A549 (cell line): ENCODE measurements at regions not wholly inside any gene's neighbourhood (a gene's known extent, or its start where the extent isn't known, plus 50 kb on each side); places are given as distances from the start of the nearest gene placed in this dataset.

Experiments used
- ATAC-seq, 2 experiments: fragments of 200-7000 bp in 1 of 2; fragments of >200 bp in 1 of 2; cut with Nextera tagmentation in 1 of 2; cut with Tn5 transposase in 1 of 2; 3 replicates each; pipeline versions ENCODE4 v1.8.0 to v1.9.1; 2018 to 2020; ENCODE audit warnings: mild to moderate bottlenecking in 1 of 2, moderate library complexity in 1 of 2
- CTCF ChIA-PET: fragments of 300-600 bp; sonication (Branson Sonifier 250); formaldehyde crosslinking; extraction: SDS; loops from one replicate; lab custom pipeline; 2021; ENCODE audit warnings: antibody characterized with exemption, inconsistent platforms; lab: Yijun Ruan, JAX
- POLR2A ChIA-PET: fragments of 350-600 bp; formaldehyde crosslinking; extraction: SDS; loops from one replicate; lab custom pipeline; 2021; ENCODE audit warnings: antibody characterized with exemption, inconsistent platforms; lab: Yijun Ruan, JAX
- DNase-seq, 2 experiments: peaks; one replicate each; pipeline versions ENCODE4 v3.0.0 to v3.0.0-alpha.2; 2011 to 2016; ENCODE audit warnings: low read depth in 1 of 2, low spot score in 1 of 2
- FAIRE-seq: peaks from 2 replicates; lab custom pipeline; 2011; peaks lifted over from hg19 to GRCh38; lab: Jason Lieb, UNC
- H3K27ac ChIP-seq, 2 experiments: fragments of >200 bp; sonication (Bioruptor Twin); formaldehyde crosslinking; 3 replicates each; pipeline ENCODE4 v1.5.1; 2016 to 2017
- H3K4me1 ChIP-seq: fragments of >200 bp; sonication (Bioruptor Twin); formaldehyde crosslinking; 3 replicates; pipeline ENCODE4 v1.6.1; 2016
- H3K4me2 ChIP-seq: fragments of >200 bp; sonication (Bioruptor Twin); formaldehyde crosslinking; 3 replicates; pipeline ENCODE4 v1.6.1; 2016
- H3K4me3 ChIP-seq: fragments of >200 bp; sonication (Bioruptor Twin); formaldehyde crosslinking; 3 replicates; pipeline ENCODE4 v1.5.1; 2016
- H3K9me3 ChIP-seq: fragments of >200 bp; sonication (Bioruptor Twin); formaldehyde crosslinking; 3 replicates; pipeline ENCODE4 v1.6.1; 2016
- CHD4 ChIP-seq: fragments of 200-600 bp; sonication (generic); IDR thresholded peaks from 2 replicates; pipeline ENCODE4 v1.6.1; 2016; ENCODE audit warnings: antibody characterized with exemption, mild to moderate bottlenecking, borderline replicate concordance
- CTCF ChIP-seq: fragments of >200 bp; sonication (Bioruptor Twin); formaldehyde crosslinking; IDR thresholded peaks from 3 replicates; pipeline ENCODE4 v1.5.1; 2016
- EHF ChIP-seq: fragments of 250-450 bp; sonication (Bioruptor Pico); IDR thresholded peaks from 2 replicates; pipeline ENCODE4 v1.5.0; 2020; ENCODE audit warnings: mild to moderate bottlenecking
- FOSB ChIP-seq: fragments of 250-450 bp; sonication (Bioruptor Pico); IDR thresholded peaks from 2 replicates; pipeline ENCODE4 v1.5.0; 2020; ENCODE audit warnings: mild to moderate bottlenecking, moderate library complexity
- FOXS1 ChIP-seq: fragments of 250-450 bp; sonication (Bioruptor Pico); IDR thresholded peaks from 2 replicates; pipeline ENCODE4 v1.5.0; 2020; ENCODE audit warnings: mild to moderate bottlenecking, moderate library complexity
- GATA3 ChIP-seq: IDR thresholded peaks from 2 replicates; pipeline ENCODE4 v1.6.1; 2012; ENCODE audit warnings: borderline replicate concordance
- HES2 ChIP-seq: fragments of >200 bp; sonication (Bioruptor Twin); formaldehyde crosslinking; IDR thresholded peaks from 2 replicates; pipeline ENCODE4 v1.6.1; 2016
- HOXA7 ChIP-seq: fragments of 250-450 bp; sonication (Bioruptor Pico); IDR thresholded peaks from 2 replicates; pipeline ENCODE4 v1.5.0; 2020; ENCODE audit warnings: mild to moderate bottlenecking, moderate library complexity
- JUN ChIP-seq, 2 experiments: fragments of >200 bp; sonication (Bioruptor Twin); formaldehyde crosslinking; IDR thresholded peaks; 2 replicates in 1 of 2; 3 replicates in 1 of 2; pipeline ENCODE4 v1.6.1; 2016 to 2017
- MYC ChIP-seq: IDR thresholded peaks from 2 replicates; pipeline ENCODE4 v1.6.1; 2012; ENCODE audit warnings: mild to moderate bottlenecking, inconsistent platforms, low read length, improper control_type of control experiment, borderline replicate concordance
- NPAS2 ChIP-seq: fragments of 250-450 bp; sonication (Bioruptor Pico); IDR thresholded peaks from 2 replicates; pipeline ENCODE4 v1.8.0; 2022; ENCODE audit warnings: mild to moderate bottlenecking, moderate library complexity, borderline replicate concordance
- RAD21 ChIP-seq, 2 experiments: fragments of >200 bp in 1 of 2; sonication (Bioruptor Twin) in 1 of 2; formaldehyde crosslinking in 1 of 2; IDR thresholded peaks in 1 of 2; conservative IDR thresholded peaks in 1 of 2; 2 replicates in 1 of 2; 3 replicates in 1 of 2; pipeline ENCODE4 v1.6.1; 2012 to 2018; ENCODE audit warnings: inconsistent platforms in 1 of 2
- RARB ChIP-seq: fragments of 250-450 bp; sonication (Bioruptor Pico); IDR thresholded peaks from 2 replicates; pipeline ENCODE4 v1.8.0; 2021; ENCODE audit warnings: mild to moderate bottlenecking, moderate library complexity
- RCOR1 ChIP-seq: fragments of 150-350 bp; IDR thresholded peaks from 2 replicates; pipeline ENCODE4 v1.6.1; 2014; ENCODE audit warnings: antibody characterized with exemption, low read length, low read depth
- SMC3 ChIP-seq: fragments of >200 bp; sonication (Bioruptor Twin); formaldehyde crosslinking; IDR thresholded peaks from 3 replicates; pipeline ENCODE4 v1.6.1; 2018; ENCODE audit warnings: inconsistent platforms
- SREBF2 ChIP-seq: fragments of 450-650 bp; IDR thresholded peaks from 2 replicates; pipeline ENCODE4 v1.6.1; 2014; ENCODE audit warnings: mild to moderate bottlenecking, moderate library complexity
- ZC3H11A ChIP-seq: fragments of 450-650 bp; IDR thresholded peaks from 2 replicates; pipeline ENCODE4 v1.6.1; 2014; ENCODE audit warnings: antibody characterized with exemption, mild to moderate bottlenecking
- WGBS: methylation state at CpG from one replicate; pipeline ENCODE4 v1.1.6; 2017; ENCODE audit errors: missing lambda C conversion rate; 5-methylcytosine and 5-hydroxymethylcytosine counted together
- TF ChIP-seq, protein P1 (sequence below): fragments of 450-650 bp; IDR thresholded peaks from 2 replicates; pipeline ENCODE4 v1.6.1; 2014; ENCODE audit warnings: antibody characterized with exemption
- TF ChIP-seq, protein P2 (sequence below): IDR thresholded peaks from 2 replicates; pipeline ENCODE4 v1.6.1; 2012
- TF ChIP-seq, protein P3 (sequence below): fragments of 200-600 bp; sonication (generic); IDR thresholded peaks from 2 replicates; pipeline ENCODE4 v1.6.1; 2016; ENCODE audit warnings: antibody characterized with exemption, mild to moderate bottlenecking, moderate library complexity
- TF ChIP-seq, protein P4 (sequence below): fragments of 250-450 bp; sonication (Bioruptor Pico); IDR thresholded peaks from 2 replicates; pipeline ENCODE4 v1.5.0; 2020; ENCODE audit warnings: low read depth, mild to moderate bottlenecking, moderate library complexity

DNA sequence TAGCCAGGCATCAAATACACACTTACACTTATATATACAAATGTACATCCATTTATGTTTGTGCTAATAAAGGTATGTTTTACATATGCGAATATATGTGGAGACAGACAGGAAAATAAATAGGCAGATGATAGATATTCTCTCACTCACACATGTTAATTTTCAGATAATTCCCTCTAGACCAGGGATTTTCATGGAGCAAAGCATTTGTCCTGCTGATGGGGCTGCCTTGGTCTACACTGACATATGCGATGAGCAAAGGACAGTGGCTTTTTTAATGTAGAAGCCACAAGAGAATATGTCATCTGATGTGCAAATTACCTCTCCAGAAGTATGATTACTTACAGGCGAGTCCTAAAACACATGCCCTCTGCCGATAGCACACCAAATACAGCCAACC, 224.5 kb downstream of the VEGFC start:
- CTCF ChIA-PET = no interaction called here
- no peak for FAIRE-seq

DNA sequence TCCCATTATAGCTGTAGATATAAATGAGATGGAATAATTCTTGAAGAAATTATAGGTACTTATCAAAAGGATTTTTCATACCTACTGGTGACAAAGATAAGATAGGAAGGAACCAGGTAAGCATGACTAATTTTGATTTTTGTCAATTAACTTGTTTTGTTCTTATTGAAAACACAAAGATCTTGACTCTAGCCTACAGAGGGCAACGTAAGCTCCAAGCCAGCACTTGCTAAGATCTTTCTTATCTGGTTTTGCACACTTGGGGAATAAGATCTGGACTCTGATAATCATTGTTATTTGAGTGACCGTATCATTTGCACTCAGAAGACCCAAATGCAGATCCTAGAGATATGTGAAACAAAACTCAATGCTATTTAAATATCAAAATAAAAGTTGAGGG, 223.4 kb downstream of the VEGFC start:
- 75% methylated on average over 2 of the region's 2 CpGs for WGBS
- Histone ChIP-seq H3K4me2 (no peak overlapping the region), H3K9me3 (no peaks in the 10 kb centered on the region), H3K4me1 (peaks cover 13% of the 10 kb centered on the region), H3K27ac (no peak overlapping the region), H3K4me3 (no peak overlapping the region)
- POLR2A ChIA-PET = no interaction called here
- CTCF ChIA-PET = interaction anchor here (1.4 kb wide), 1 partner anchor 478 kb away, joined by 3 read pairs; no protein-coding TSS in a partner anchor
- ATAC-seq = no peak
- FAIRE-seq = no peak
- peak; percentile 27; the same call in 2 of the 3 replicates for TF ChIP-seq SMC3
- TF ChIP-seq, protein P1, sequence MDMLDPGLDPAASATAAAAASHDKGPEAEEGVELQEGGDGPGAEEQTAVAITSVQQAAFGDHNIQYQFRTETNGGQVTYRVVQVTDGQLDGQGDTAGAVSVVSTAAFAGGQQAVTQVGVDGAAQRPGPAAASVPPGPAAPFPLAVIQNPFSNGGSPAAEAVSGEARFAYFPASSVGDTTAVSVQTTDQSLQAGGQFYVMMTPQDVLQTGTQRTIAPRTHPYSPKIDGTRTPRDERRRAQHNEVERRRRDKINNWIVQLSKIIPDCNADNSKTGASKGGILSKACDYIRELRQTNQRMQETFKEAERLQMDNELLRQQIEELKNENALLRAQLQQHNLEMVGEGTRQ = no peak
- no peak for TF ChIP-seq GATA3
- peak; percentile 29 to 37; a peak in 2 of 5 replicates for TF ChIP-seq RAD21 (conservative IDR thresholded peaks at IDR 0.05 in 1 of 2, IDR thresholded peaks at IDR 0.05 in 1 of 2)
- peak in 1 of 2 experiments; percentile 47 for DNase-seq

More for the DNA sequence above, 224.5 kb downstream of the VEGFC start:
- ATAC-seq (no peak), DNase-seq (no peak)
- 94% methylated on average over 4 of the region's 4 CpGs for WGBS
- Histone ChIP-seq H3K4me1 (peaks cover 17% of the 10 kb centered on the region), H3K4me2 (no peak overlapping the region), H3K4me3 (no peak overlapping the region), H3K9me3 (no peaks in the 10 kb centered on the region)
- POLR2A ChIA-PET = no interaction called here
- no peak for TF ChIP-seq FOSB (CRISPR knock-in tag)
- TF ChIP-seq, protein P2, sequence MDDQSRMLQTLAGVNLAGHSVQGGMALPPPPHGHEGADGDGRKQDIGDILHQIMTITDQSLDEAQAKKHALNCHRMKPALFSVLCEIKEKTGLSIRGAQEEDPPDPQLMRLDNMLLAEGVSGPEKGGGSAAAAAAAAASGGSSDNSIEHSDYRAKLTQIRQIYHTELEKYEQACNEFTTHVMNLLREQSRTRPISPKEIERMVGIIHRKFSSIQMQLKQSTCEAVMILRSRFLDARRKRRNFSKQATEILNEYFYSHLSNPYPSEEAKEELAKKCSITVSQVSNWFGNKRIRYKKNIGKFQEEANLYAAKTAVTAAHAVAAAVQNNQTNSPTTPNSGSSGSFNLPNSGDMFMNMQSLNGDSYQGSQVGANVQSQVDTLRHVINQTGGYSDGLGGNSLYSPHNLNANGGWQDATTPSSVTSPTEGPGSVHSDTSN = no peak
- TF ChIP-seq CHD4 = no peak
- TF ChIP-seq RCOR1 = no peak
- no peak for TF ChIP-seq RARB
- no peak for TF ChIP-seq EHF (CRISPR knock-in tag)
- TF ChIP-seq, all 56 proteins: peak for 0
- peak overlapping the region in 1 of 2 experiments; percentile 45; a peak in 1 of 6 replicates for H3K27ac ChIP-seq

- no peak overlapping the region for H3K27ac ChIP-seq
- peaks cover 3% of the 10 kb centered on the region; the same call in 1 of the 3 replicates for H3K4me1 ChIP-seq
- TF ChIP-seq ZC3H11A (no peak), FOSB (CRISPR knock-in tag) (no peak), GATA3 (no peak)
- FAIRE-seq = no peak
- DNase-seq = no peak
- ChIA-PET POLR2A (no interaction called here), CTCF (no interaction called here)
- no peaks in the 10 kb centered on the region for H3K9me3 ChIP-seq
- no peak overlapping the region for H3K4me2 ChIP-seq
- no peak overlapping the region for H3K4me3 ChIP-seq
- ATAC-seq = no peak
- WGBS = 66% methylated on average over 6 of the region's 6 CpGs
Observed at GRCh38 chr4:176571206-176571605, 221.5 kb downstream of the VEGFC start.

DNA sequence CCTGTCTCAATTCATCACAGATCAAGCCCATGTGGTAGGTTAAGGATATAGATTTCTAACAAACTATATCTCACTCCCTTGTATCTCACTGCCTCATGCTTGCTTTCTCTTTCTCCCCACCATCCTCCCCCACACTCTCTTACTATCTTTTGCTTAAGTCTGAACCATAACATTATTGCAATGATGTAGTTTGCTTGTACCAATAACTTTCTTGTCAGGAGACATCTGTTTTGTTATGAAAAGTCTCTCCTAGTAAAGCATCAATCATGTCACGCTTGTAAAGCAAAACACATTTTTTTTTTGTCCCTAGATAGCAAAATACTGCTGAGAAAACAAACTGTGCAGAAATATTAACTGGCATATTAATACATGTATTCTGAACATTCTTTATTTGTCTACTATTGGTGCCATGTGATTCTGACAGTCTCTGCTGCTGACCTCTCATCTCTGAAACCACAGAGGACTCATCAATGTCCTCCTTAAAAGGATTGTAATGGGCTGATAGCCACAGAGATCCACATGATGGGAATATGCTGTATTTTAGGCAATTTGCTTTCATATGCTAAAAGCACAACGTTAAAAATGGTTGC, 217.5 kb downstream of the VEGFC start:
- CTCF ChIA-PET = interaction anchor here (1.3 kb wide), 1 partner anchor 12 kb away, joined by 3 read pairs; no protein-coding TSS in a partner anchor
- ATAC-seq (no peak), DNase-seq (no peak), FAIRE-seq (no peak)
- Histone ChIP-seq H3K4me3 (no peak overlapping the region), H3K4me1 (peaks cover 20% of the 10 kb centered on the region), H3K4me2 (no peak overlapping the region), H3K27ac (no peak overlapping the region), H3K9me3 (no peaks in the 10 kb centered on the region)
- POLR2A ChIA-PET = no interaction called here
- WGBS = 74% methylated on average over 2 of the region's 2 CpGs
- TF ChIP-seq NPAS2 (CRISPR knock-in tag) (no peak), SREBF2 (no peak), HES2 (no peak), FOXS1 (CRISPR knock-in tag) (no peak), JUN (IDR thresholded peaks at IDR 0.05) (no peak), CTCF (no peak), SMC3 (no peak), MYC (no peak), HOXA7 (no peak)
- TF ChIP-seq, protein P3, sequence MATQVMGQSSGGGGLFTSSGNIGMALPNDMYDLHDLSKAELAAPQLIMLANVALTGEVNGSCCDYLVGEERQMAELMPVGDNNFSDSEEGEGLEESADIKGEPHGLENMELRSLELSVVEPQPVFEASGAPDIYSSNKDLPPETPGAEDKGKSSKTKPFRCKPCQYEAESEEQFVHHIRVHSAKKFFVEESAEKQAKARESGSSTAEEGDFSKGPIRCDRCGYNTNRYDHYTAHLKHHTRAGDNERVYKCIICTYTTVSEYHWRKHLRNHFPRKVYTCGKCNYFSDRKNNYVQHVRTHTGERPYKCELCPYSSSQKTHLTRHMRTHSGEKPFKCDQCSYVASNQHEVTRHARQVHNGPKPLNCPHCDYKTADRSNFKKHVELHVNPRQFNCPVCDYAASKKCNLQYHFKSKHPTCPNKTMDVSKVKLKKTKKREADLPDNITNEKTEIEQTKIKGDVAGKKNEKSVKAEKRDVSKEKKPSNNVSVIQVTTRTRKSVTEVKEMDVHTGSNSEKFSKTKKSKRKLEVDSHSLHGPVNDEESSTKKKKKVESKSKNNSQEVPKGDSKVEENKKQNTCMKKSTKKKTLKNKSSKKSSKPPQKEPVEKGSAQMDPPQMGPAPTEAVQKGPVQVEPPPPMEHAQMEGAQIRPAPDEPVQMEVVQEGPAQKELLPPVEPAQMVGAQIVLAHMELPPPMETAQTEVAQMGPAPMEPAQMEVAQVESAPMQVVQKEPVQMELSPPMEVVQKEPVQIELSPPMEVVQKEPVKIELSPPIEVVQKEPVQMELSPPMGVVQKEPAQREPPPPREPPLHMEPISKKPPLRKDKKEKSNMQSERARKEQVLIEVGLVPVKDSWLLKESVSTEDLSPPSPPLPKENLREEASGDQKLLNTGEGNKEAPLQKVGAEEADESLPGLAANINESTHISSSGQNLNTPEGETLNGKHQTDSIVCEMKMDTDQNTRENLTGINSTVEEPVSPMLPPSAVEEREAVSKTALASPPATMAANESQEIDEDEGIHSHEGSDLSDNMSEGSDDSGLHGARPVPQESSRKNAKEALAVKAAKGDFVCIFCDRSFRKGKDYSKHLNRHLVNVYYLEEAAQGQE = no peak
- TF ChIP-seq, protein P4, sequence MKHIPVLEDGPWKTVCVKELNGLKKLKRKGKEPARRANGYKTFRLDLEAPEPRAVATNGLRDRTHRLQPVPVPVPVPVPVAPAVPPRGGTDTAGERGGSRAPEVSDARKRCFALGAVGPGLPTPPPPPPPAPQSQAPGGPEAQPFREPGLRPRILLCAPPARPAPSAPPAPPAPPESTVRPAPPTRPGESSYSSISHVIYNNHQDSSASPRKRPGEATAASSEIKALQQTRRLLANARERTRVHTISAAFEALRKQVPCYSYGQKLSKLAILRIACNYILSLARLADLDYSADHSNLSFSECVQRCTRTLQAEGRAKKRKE (CRISPR knock-in tag) = no peak
